ENCODE measurements at regions not wholly inside any gene's neighbourhood (a gene's known extent, or its start where the extent isn't known, plus 50 kb on each side); places are given as distances from the start of the nearest gene placed in this dataset.

- Histone ChIP-seq H3K9ac (ENCODE audit: insufficient read depth in 1 of 2, low read length in 2 of 2) (no peak overlapping the region), H3K9me3 (ENCODE audit: control insufficient read depth in 4 of 4, insufficient read depth in 3 of 4, low read length in 3 of 4) (peaks cover 0 to 3% (median 0%) of the 10 kb centered on the region in 4 donors), H3K36me3 (ENCODE audit: control insufficient read depth in 4 of 4, insufficient read depth in 4 of 4, low read length in 4 of 4) (no peaks in the 10 kb centered on the region), H3K4me1 (ENCODE audit: control insufficient read depth in 5 of 5, insufficient read depth in 5 of 5, low read length in 5 of 5) (peaks cover 0 to 15% (median 6%) of the 10 kb centered on the region in 5 donors), H3K27ac (ENCODE audit: low read depth in 1 of 2, low read length in 1 of 2) (no peak overlapping the region), H3K27me3 (ENCODE audit: control insufficient read depth in 3 of 3, insufficient read depth in 3 of 3, low read length in 2 of 3) (no peaks in the 10 kb centered on the region), H3K4me3 (no peak overlapping the region)
- ATAC-seq (ENCODE audit: insufficient read depth, low FRiP score): no peak
- TF ChIP-seq CTCF (IDR thresholded peaks at IDR 0.05; ENCODE audit: control extremely low read depth, extremely low read depth): no peak
- DNase-seq: peak in 1 of 3 donors; percentile 14
- 68 to 73% methylated on average over 2 of the region's 2 CpGs for WGBS, 2 donors
Measured at GRCh38 chr5:116834796-116835515, 260.3 kb upstream of the SEMA6A start.

- Histone ChIP-seq H3K36me3 (ENCODE audit: control insufficient read depth in 4 of 4, insufficient read depth in 4 of 4, low read length in 4 of 4) (no peaks in the 10 kb centered on the region), H3K27ac (ENCODE audit: low read depth in 1 of 2, low read length in 1 of 2) (no peak overlapping the region), H3K27me3 (ENCODE audit: control insufficient read depth in 3 of 3, insufficient read depth in 3 of 3, low read length in 2 of 3) (no peaks in the 10 kb centered on the region), H3K4me3 (no peak overlapping the region), H3K4me1 (ENCODE audit: control insufficient read depth in 5 of 5, insufficient read depth in 5 of 5, low read length in 5 of 5) (no peaks in the 10 kb centered on the region), H3K9me3 (ENCODE audit: control insufficient read depth in 4 of 4, insufficient read depth in 3 of 4, low read length in 3 of 4) (no peaks in the 10 kb centered on the region), H3K9ac (ENCODE audit: insufficient read depth in 1 of 2, low read length in 2 of 2) (no peak overlapping the region)
- TF ChIP-seq CTCF (IDR thresholded peaks at IDR 0.05; ENCODE audit: control extremely low read depth, extremely low read depth): no peak
- WGBS, 2 donors: 92 to 96% methylated on average over 4 of the region's 4 CpGs
- DNase-seq (no peak), ATAC-seq (ENCODE audit: insufficient read depth, low FRiP score) (no peak)
Measured at GRCh38 chr5:116830079-116830478, 255.5 kb upstream of the SEMA6A start.

- Histone ChIP-seq H3K27me3 (ENCODE audit: control insufficient read depth in 3 of 3, insufficient read depth in 3 of 3, low read length in 2 of 3) (no peaks in the 10 kb centered on the region), H3K4me3 (no peak overlapping the region), H3K9ac (ENCODE audit: insufficient read depth in 1 of 2, low read length in 2 of 2) (no peak overlapping the region), H3K36me3 (ENCODE audit: control insufficient read depth in 4 of 4, insufficient read depth in 4 of 4, low read length in 4 of 4) (no peaks in the 10 kb centered on the region), H3K27ac (ENCODE audit: low read depth in 1 of 2, low read length in 1 of 2) (no peak overlapping the region), H3K9me3 (ENCODE audit: control insufficient read depth in 4 of 4, insufficient read depth in 3 of 4, low read length in 3 of 4) (no peaks in the 10 kb centered on the region), H3K4me1 (ENCODE audit: control insufficient read depth in 5 of 5, insufficient read depth in 5 of 5, low read length in 5 of 5) (no peaks in the 10 kb centered on the region)
- DNase-seq (no peak), ATAC-seq (ENCODE audit: insufficient read depth, low FRiP score) (no peak)
- TF ChIP-seq CTCF (IDR thresholded peaks at IDR 0.05; ENCODE audit: control extremely low read depth, extremely low read depth): no peak
Measured at GRCh38 chr5:116827078-116827477, 252.5 kb upstream of the SEMA6A start.

- H3K27ac ChIP-seq (ENCODE audit: low read depth in 1 of 2, low read length in 1 of 2): no peak overlapping the region
- ATAC-seq (ENCODE audit: insufficient read depth, low FRiP score) (no peak), DNase-seq (no peak)
- no peaks in the 10 kb centered on the region for H3K4me1 ChIP-seq (ENCODE audit: control insufficient read depth in 5 of 5, insufficient read depth in 5 of 5, low read length in 5 of 5)
- TF ChIP-seq CTCF (IDR thresholded peaks at IDR 0.05; ENCODE audit: control extremely low read depth, extremely low read depth): no peak
- no peak overlapping the region for H3K9ac ChIP-seq (ENCODE audit: insufficient read depth in 1 of 2, low read length in 2 of 2)
- no peak overlapping the region for H3K4me3 ChIP-seq
- no peaks in the 10 kb centered on the region for H3K27me3 ChIP-seq (ENCODE audit: control insufficient read depth in 3 of 3, insufficient read depth in 3 of 3, low read length in 2 of 3)
- H3K9me3 ChIP-seq (ENCODE audit: control insufficient read depth in 4 of 4, insufficient read depth in 3 of 4, low read length in 3 of 4): no peaks in the 10 kb centered on the region
- WGBS, 2 donors: 89 to 100% methylated on average over 1 of the region's 1 CpG
- no peaks in the 10 kb centered on the region for H3K36me3 ChIP-seq (ENCODE audit: control insufficient read depth in 4 of 4, insufficient read depth in 4 of 4, low read length in 4 of 4)
Measured at GRCh38 chr5:116825486-116825885, 250.9 kb upstream of the SEMA6A start.
